ENCODE measurements at regions not wholly inside any gene's neighbourhood (a gene's known extent, or its start where the extent isn't known, plus 50 kb on each side); places are given as distances from the start of the nearest gene placed in this dataset.

DNA sequence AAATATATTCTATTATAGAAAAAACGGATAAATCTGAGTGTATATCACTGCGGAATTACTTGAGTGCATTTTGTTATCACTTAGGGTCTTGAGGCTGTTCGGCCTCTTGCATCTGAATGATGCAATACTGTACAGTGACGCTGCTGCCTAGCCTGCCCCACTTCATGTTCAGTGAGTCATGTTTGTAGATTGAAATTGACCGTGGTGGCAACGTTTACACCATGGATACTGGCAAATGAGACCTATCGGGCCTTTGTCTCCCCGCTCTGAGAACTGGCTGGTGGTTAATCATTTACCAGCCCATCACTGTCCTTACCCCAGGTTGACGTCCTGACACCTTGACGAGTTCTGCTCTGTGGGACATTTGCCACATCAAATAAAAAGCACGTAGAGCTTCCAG, 510.1 kb upstream of the ADAMTS16 start:
- DNase-seq (ENCODE audit: low spot score): peak; percentile 61

DNA sequence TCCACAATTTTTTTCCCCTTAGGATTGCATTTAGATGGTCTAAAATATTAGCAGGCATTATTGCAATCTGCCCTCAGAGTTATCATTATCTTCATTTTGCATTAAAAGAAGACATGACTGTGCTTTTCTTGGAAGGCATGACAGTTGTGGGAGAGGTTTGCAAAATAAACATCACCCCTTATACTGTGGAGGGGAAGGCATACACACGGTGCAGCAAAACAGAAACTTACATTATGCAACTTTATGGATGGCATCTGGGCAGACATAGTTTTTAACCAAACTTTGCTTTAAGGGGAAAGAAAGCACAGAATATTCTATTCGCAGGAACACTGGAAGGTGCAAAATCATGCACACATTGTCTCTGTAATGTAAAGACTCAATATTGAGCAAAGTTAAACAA, 505.8 kb upstream of the ADAMTS16 start:
- DNase-seq (ENCODE audit: low spot score): no peak

DNA sequence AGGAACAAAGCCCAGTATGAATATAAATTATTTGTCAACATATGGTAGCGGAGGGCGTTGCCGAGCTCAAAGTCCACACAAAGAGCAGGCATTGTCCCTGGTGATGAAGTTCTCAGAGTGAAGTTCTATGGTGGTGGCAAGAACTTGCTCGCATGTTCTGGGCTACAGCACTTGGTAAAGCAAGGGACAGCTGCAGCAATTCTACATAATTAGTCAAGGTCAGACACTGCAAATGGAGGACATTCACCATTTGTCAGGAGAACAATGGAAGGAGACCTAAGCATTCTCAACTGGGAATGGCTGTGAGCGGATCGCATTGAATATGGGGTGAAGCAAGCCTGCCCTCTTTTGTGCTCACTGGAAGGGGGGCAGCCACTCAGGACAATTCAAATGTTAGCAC, 503.8 kb upstream of the ADAMTS16 start:
- no peak for DNase-seq (ENCODE audit: low spot score)

- no peak for DNase-seq (ENCODE audit: low spot score)
These were observed 500.2 kb upstream of the ADAMTS16 start for GRCh38 chr5:4639946-4640345.

DNA sequence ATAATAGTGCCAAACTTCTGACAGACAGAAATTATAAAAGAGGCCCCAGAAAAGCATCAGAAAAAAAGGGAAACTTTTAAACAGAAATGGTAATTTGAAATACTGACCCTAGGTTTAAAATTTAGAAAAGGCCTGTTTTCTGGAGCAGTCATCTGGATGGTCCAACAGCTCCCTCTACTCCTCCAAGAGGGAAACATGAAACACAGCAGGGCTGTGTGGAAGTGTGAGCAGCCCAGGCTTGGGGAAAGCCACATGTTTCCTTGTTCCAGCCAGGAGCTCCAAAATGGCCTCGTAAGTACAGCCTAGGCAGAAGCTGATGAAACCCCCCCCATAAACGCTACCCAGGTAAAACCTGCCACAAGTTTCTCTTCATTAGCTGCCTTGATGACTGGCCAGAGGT, 499.3 kb upstream of the ADAMTS16 start:
- DNase-seq (ENCODE audit: low spot score): peak; percentile 78

DNA sequence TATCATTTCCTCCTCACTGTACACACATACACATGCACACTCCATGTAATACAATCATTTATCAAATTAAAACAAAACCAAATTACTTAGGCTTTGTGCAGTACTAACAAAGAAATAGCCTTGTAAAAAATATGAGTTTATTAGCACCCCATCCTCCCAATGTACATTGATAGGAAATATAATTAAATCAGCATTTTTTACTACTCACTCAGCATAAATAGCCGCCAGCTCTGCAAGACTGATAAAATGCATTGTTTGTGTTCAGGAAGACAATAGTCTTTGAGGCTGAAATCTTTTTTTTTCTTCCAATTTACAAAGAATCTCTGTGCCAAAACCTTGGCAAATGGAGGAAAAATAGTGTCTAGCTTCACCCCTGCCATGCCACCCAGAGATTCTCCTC, 497.6 kb upstream of the ADAMTS16 start:
- DNase-seq (ENCODE audit: low spot score): no peak

DNA sequence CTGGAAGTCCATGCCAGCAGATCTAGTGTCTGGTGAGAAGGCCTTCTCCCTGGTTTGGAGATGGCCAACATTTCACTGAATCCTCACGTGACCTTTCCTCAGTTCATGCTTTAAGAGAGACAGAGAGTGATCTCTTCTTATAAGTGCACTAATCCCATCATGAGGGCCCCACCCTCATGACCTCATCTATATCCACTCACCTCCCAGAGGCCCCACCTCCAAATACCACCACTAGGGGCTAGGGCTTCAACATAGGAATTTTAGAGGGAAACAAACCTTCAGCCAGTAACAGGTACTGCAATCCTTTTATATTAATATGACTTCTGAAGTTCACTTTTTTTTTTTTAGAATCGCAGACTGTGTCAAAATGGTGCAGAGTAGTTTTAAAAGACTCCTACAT, 496.9 kb upstream of the ADAMTS16 start:
- DNase-seq (ENCODE audit: low spot score): no peak

DNA sequence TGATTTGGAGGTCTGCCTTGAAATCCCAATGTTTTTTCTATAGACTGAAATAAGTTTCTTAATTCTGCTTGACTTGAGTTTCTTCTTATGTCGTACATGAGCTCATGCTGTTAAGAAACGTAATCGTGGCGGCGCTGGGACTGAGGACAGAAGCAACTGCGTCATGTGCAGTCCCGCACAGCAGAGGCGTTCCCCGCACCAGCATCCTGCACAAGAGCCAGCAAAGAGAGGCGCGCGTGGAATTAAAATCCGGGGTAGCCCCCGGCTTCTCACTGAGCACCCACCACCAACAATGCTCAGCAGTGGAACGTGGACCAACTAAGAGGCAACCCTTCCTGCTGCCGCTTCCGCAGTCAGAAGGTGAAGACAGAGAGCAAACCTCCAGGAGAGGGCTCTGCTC, 496.2 kb upstream of the ADAMTS16 start:
- no peak for DNase-seq (ENCODE audit: low spot score)

- no peak for DNase-seq (ENCODE audit: low spot score)
These were observed 493.3 kb upstream of the ADAMTS16 start for GRCh38 chr5:4646715-4647375.

- DNase-seq (ENCODE audit: low spot score): no peak
These were observed 492.2 kb upstream of the ADAMTS16 start for GRCh38 chr5:4647955-4648354.

- DNase-seq (ENCODE audit: low spot score): no peak
These were observed 488.1 kb upstream of the ADAMTS16 start for GRCh38 chr5:4651806-4652565.

DNA sequence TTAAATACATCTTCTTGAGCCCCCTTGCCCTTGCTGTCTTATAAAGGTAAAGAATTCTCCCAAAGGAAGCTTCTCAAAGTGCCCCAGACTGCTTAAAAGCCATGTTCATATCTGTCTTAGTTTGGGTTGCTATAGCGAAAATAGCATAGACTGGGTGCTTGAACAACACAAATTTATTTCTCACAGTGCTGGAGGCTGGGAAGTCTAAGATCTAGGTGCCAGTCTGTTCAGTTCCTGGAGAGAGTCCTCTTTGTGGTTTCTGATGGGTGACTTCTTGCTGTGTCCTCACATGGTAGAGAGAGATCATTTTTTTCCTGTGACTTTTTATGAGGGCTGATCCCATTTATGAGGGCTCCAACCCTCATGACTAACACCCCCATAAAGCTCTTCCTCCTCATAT, 486.7 kb upstream of the ADAMTS16 start:
- DNase-seq (ENCODE audit: low spot score): no peak

DNA sequence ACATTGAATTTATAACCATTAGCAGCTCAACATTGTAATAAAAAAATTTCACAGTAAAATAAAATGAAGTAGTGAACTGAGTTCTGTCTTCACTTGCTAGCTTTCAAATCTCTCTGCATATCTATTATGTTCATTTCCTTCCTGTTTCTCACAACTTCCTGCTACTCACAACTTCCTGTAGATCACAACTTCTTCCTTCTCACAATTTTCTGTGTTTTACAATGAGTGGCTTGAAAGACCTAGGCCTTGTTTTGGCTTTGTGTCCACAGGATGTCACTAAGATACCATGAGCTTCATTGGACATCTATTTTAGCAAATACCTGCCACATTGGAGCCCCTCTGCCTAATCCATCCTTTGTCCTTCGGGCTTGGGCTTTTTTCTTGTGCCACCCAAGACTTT, 480.3 kb upstream of the ADAMTS16 start:
- DNase-seq (ENCODE audit: low spot score): no peak

DNA sequence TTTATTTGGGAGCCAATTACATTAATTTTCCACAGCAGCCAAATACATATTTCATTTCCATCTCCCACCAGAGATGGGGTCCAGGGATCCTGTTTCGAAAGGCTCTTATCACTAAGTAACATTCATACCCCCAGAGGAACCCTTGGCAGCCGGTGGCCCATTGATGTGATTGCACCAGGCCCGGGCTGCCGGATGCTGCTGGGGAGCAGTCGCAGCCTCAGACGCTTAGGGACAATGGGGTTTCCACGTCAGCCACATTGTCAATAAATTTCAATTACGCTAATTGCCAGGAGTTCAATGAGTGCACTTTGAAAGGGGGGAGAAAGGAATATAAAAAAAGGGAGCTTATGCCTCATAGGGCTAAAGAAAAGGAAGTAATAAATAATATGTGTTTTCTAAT, 478.8 kb upstream of the ADAMTS16 start:
- no peak for DNase-seq (ENCODE audit: low spot score)

- no peak for DNase-seq (ENCODE audit: low spot score)
These were observed 478.3 kb upstream of the ADAMTS16 start for GRCh38 chr5:4661836-4662235.

DNA sequence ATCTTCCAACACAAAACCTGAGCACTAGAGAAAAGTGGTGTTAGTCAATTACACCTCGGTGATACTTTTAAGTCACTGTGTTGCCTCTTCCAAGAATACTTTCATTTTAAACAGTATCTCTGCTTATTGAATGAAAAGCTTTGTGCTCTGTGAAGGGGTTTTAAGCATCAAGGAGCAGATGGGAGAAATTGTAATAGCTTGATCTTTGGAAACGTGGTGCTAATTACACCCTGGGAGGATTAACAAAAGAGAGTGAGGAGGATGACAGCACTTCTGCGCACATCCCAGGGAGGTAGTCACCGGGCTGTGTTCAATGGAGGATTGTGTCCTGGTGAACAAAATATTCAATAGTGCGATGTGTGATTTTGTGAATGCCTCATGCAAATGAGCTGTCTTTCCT, 477.4 kb upstream of the ADAMTS16 start:
- no peak for DNase-seq (ENCODE audit: low spot score)

DNA sequence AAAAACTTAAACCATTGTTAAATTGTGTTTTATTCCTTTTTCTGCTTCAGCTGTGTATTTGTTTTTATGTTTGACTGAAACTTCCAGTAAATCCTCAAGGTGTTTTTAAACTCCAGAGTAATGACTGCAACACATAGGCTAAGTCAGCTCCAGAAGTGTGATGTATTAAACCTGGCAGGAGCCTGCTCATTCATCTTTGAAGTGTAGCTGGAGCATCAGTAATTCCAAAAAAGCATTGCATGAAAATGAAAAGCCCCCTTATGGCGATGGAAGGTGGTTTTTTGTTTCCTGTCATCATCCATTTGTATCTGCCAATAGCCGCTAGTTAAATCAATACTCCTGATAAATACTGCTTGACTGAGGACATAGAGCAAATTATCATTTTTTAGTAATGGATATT, 474.2 kb upstream of the ADAMTS16 start:
- DNase-seq (ENCODE audit: low spot score): no peak

DNA sequence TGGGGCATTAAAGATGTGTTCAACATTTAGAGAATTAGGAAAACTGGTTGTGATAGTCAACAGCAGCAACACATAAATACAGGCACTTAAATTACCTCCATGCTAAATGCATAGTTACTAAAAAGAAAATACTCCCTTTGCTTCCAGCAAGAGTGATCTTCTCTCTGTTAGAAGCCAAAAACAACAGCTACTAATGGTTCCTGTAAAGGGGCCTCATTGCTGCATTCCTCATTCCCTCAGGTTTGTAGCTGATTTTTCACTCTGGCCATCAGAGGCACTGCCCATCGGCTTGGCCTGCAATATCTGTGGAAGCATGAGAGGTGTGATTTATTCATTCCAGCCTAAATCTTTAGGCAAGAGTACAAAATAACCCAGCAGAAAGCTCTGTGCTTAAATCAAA, 466.0 kb upstream of the ADAMTS16 start:
- DNase-seq (ENCODE audit: low spot score): no peak

- no peak for DNase-seq (ENCODE audit: low spot score)
These were observed 463.2 kb upstream of the ADAMTS16 start for GRCh38 chr5:4676934-4677333.

- no peak for DNase-seq (ENCODE audit: low spot score)
These were observed 455.2 kb upstream of the ADAMTS16 start for GRCh38 chr5:4684946-4685345.

GRCh38 chr5:4698596-4698995, 441.5 kb upstream of the ADAMTS16 start:
- no peak for DNase-seq (ENCODE audit: low spot score)

DNA sequence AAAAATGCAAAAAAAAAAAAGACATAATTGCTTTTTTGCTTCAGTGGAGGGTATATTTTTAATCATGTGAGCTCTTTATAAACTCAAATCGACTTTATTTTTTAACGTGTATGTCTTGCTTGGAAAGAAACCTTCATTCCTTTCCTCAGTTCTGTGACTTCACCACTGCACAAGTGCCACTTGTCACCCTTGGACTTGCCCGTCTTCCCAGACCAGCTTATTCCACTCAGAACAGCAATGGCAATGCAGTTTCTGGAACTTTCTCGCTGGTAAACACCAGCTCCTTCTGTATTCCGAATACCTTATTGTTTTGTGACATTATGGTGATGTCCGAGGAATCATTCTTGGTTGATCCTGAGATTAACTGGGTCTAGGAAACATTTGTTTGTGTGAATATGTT, 440.5 kb upstream of the ADAMTS16 start:
- DNase-seq (ENCODE audit: low spot score): no peak

DNA sequence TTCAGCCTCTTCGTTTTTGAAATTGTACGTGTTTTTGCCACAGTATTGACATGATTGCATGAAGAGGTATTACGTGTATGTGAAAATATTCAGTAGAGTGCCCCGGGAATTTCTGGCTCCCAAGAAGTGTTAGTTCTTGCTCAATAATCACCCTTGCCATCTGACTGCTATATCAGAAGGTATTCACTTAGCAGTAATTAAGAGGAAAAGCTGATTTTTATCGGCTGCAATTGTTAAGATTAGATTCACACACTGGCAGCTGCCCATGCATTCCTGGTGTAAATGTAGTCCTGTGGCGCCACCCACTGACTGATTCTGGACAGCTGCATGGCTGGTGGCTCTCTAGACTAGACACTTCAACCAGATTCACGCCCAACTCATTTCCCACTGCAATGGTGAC, 440.1 kb upstream of the ADAMTS16 start:
- peak; percentile 81 for DNase-seq (ENCODE audit: low spot score)

DNA sequence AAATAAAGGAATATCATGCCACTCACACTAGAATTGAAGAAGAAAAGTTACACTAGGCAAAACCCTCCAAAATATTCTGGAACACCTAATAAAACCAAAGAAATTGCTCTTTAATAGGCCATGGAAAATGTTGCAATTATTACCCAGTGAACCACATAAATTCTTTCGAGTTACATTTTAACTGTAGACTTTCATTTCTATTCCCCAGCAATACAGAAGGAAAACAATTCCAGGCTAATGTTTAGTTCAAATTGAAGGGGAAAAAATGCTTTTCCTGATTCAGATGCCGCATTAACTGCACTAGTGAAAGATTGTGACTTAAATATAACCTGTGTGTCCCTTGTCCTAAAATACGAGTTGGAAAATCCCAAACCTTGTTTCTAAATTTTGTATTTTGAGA, 439.3 kb upstream of the ADAMTS16 start:
- DNase-seq (ENCODE audit: low spot score): no peak

Data from H4 (cell line).